AG08396 (cell line): ENCODE measurements at regions not wholly inside any gene's neighbourhood (a gene's known extent, or its start where the extent isn't known, plus 50 kb on each side); places are given as distances from the start of the nearest gene placed in this dataset.
A peak's percentile ranks its signal among the peaks of the same experiment; 100 is the strongest.

Source experiments
- DNase-seq: peaks from one replicate; pipeline ENCODE4 v3.0.0; 2012; ENCODE audit warnings: low spot score, mixed read lengths

DNA sequence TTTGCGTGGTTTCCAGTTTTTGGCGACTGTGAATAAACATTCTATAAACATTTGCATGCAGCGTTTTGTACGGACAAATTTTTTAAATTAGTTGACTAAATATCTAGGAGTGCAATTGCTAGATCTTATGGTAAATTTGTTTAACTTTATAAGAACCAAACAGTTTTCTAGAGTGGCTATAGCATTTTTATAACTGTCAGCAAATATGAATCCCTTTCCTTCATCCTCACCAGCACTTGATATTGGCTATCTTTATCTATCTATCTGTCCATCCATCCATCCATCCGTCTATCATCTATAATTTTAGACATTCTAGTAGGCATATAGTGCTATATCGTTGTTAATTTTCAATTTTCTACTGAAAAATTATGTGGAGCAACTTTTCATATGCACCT lies 158.4 kb upstream of the CHRNA7 start:
- no peak for DNase-seq

DNA sequence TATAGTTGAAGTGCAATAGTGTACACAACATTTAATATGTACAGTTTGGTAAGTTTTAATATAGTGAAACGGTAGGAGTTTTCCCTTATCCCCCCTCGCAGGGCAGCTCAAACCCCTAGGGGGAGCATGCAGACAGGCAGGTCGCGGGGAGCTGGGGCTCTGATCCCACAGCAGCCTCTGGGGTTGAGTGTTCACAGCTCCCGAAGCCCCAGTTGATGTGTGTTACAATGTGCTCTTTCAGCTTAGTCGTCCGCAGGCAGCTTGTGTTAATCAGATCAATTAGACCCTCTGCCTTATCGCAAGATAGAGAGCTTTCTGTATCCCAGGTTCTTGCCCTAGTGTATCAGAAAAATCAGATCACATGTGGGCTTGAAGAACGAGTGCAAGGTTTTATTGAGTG lies 143.1 kb upstream of the CHRNA7 start:
- no peak for DNase-seq

DNA sequence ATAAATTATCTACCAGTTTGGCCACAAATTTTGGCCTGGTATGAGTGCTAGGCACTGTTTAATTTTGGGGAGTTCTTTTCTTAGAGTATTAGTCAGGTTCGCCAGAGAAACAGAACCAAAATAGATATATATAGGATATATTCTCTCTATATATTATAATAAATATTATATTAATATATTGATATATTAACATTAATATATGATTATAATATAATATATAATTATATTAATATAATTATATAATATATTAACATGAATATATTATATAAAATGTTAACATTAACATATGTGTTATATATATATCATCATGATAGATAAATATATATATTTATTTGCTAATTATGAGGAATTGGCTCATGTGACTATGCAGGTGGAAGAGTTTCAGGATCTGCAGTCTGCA lies 137.8 kb upstream of the CHRNA7 start:
- DNase-seq: no peak

DNA sequence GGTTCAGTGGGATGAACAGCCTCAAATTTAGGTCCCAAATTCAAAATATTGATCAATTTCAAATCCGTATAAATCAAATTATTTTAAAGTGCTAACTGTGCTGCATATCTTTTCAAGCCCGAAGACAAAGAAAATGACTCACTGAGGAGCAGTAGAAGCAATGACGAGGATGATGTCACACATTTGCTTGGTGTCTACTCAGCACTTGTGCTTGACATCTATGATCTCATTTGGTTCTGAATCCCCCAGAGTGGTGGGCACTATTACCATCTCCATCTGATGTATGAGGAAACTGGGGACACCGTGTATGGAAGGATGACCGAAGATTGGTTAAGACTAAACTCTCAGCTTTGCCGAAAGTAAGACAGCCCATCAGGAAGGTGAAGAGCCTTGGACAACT lies 136.5 kb upstream of the CHRNA7 start:
- DNase-seq: no peak

DNA sequence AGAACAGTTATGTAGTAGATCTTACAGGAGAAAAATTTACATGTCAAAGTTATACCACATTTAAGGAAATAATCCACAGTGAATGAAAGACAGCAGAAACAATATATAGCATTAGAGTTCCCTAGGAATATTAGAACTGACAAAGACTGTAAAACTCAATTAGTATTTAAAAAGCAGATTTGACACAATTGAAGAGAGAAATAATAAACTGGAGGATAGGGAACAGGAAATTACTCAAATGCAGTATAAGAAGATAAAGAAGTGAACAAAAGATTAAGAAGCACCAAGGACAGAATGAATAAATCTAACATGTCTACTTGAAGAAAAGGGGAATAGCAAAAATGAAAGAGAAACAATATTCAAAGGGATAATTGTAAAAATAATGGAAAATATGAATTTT lies 132.6 kb upstream of the CHRNA7 start:
- DNase-seq: no peak

DNA sequence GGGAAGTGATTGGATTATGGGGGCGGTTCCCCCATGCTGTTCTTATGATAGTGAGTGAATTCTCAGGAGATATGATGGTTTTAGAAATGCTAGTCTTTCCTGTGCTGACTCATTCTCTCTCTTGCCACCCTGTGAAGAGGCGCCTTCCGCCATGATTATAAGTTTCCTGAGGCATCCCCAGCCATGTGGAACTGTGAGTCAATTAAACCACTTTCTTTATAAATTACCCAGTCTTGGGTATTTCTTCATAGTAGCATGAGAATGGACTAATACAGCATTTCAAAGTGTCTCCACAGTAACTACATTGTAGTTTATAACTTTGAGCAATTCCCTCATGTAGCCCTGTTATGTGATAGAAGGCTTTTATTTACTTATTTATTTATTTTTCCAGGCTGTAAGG lies 128.8 kb upstream of the CHRNA7 start:
- no peak for DNase-seq

DNA sequence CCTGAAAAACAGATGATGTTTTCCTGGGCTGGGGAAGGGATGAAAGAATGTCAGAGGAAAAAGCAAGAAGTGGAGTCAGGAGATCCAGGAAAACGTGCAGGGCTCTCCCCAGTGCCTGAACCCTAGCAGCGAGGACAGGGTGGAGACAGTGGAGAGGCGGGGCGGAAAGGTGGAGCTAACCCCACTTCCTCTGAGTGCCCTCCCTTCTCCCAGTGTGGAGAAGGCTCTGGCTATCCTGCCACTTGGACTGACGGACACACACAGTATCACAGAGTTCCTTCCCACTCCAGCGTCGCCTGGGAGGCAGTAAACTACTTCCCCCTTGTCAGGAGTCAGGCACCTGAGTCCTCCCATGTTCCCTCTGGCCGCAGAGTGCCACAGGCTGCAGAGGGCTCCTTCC lies 125.3 kb upstream of the CHRNA7 start:
- DNase-seq: no peak

DNA sequence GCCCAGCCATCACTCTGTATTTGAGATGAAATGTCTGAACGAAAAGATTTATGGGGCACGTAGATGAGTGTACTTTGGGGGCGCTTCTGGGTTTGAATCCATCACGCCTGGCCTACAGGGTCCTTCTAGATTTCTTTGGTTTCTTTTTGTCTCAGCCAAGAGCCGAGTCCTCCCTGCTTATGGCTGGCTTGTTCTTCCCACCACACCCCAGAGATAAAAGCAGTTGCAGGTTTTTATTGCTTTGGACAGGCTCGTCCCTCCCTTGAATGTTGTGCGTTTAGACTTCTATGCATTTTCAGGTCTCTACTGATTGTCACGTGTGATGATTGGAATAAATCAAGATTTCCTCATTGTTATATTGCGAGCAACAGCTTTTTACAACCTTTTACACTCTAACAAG lies 104.8 kb upstream of the CHRNA7 start:
- no peak for DNase-seq

DNA sequence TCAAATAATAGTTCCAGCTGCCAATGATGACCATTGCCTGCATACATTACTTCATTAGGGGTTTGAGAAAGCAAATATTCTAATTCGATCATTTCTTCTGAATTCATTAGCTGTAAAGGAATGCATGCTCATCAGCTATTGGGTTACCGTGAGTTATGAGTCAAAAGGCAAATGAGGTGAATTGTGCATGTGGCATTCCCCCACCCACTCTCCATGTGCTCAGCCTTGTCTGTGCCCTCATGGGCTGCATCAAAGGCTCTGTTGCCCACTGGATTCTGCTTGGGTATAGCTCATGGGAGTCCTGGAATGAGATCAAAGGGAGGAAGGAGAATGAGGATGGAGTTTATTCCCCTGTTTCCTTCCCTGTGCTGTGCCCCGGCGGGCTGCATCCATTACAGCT lies 99.3 kb upstream of the CHRNA7 start:
- no peak for DNase-seq

DNA sequence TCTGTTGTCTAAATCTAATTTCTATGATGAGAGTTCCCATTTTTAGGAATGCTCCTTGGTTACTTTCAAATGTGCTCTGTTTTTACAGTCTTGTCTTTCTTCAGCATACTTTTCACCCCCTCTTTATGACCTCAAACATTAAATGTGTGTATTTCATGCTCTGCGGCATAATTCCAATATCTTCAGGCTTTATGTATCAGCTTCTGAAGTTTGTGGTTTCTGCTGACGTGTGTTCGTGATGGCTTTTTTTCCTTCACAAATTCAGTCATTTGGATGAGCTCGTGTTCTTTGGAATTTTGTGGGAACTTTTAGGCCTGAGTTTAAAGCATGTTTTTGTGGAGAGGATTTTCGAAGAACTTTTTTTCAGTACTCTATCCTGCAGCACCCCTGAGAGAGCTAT lies 97.7 kb upstream of the CHRNA7 start:
- DNase-seq: no peak

DNA sequence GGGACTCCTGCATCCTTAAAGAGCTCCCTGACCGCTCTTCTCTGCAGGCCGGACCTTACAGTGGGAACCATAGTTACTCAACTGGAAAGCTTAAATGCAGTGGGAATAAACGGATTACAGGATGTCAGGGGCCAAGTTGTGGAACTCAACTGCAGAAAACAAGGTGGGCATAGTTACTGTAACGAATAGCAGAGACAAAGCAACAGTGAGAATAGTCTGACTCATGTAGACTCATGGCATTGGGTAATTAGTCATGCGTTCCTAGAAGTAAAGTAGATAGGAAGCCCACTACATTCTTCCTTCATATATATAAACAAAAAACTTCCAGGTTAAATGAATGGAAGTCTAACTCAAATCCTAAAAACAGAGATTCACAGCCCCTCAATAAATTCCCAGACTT lies 95.5 kb upstream of the CHRNA7 start:
- DNase-seq: no peak

DNA sequence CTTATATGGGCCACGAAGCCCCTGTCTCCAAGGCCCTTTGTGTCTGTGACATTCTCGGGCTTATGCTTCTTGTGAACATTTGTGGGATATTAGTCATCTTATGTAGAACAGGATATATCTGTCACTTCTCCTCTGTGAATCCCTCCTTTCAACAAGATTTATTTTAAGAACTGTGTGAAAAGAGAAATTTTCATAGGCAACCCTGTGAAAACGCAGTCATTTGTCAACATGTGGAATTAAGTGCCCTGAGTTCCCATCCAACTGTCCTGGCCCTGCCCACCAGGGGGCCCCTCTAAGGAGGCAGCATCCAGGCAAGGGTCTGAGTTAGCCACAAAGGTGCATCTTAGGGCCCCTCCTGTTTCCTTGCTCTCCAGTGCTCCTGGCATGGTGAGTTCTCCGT lies 76.8 kb upstream of the CHRNA7 start:
- no peak for DNase-seq

DNA sequence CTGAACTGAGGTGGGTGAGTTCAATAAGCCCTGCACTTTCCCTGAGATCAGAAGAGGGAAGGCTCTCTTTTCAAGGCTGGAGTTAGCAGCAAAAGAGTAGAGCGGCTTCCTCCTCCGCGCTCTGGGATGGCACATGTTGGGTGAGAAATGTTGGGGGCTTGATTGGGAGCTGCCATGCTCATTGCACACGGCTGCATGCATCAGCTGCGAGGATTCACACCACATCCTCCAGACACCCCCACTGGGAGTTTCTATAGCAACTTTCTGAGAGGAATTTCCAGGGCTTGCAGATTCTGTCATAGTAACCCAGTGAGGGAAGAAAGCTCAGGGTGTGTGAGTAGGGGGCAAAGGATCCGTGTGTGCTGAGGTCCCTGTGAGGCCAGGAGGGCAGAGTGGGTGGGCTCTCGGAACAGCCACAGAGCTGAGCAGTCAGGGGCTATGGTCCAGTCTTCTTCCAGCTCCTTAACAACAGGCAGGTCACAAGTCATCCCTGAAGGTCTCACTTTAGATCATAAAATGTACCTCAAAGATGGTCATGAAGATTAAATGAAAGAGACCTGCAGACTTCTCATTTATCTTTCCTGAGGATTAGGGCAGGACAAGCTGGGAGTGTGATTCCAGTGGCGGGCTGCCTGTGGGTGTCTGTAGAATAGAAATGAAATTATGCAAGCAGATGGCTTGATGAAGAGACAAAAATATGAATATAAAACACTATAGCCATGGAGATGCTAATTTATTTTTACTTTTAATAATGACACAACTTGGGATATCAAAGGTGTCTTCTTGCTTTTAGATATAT lies 75.7 kb upstream of the CHRNA7 start:
- DNase-seq: no peak

DNA sequence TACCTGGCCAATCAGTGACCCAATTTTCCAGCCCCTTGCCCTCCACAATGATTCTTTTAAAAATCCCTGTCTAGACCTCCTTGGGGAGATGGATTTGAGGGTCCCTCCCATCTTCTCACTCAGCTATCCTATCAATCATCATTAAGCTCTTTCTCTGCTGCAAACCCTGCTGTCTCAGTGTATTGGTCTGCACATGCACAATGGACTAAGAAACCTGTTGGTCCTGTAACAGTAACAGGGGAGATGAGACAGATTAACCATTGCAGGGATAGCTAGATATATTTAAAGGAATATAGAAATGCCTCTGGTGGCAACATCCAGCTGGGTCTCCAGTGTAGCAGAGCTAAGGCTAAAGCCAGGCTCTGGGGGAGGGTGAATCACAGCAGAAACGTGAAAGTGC lies 74.6 kb upstream of the CHRNA7 start:
- no peak for DNase-seq

DNA sequence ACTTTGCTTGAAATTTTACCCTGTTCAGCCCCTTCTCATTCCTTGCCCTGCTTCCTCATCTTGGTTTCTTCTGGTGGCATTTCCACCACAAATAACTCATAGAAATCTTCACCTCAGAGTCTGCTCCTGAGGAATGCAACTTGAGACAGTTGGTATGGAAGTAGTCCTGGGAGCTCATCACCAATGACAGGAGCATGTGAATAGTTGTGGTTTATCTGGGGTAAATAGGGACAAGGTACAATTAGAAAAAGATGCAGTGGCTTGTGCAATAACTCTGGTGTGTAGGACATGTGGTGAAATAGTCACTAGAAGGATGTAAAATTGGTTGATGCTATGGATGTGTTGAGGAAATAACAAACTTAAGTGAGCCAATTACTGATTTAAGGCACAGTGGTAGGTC lies 72.7 kb upstream of the CHRNA7 start:
- no peak for DNase-seq

DNA sequence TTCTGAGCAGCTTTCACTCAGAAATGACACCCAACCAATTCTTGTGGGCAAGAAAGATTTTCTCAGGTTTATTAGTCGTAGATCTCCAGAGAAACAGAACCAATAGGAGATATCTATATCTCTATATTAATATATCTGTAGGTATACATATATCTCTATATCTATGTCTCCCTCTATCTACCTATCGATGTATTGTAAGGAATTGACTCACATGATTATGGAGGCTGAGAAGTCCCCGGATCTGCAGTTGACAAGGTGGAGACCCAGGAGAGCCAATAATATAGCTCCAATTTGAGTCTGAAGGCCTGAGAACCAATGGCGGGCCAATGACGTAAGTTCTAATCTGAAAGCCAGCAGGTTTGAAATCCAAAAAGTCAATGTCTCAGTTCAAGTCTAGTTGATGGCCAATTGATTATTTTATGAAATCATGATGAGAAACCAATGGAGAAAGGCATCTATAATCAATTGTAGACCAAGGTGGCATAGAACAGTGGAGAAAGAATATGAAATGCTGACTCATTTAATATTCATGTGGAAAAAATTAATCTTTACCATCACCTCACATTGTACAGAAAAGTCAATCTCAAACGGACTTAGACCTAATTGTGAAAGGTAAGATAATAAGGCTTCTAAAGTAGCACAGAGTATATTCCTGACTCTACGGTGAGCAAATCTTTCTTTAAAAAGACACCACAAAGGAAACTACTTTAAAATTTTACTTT lies 65.6 kb upstream of the CHRNA7 start:
- no peak for DNase-seq

DNA sequence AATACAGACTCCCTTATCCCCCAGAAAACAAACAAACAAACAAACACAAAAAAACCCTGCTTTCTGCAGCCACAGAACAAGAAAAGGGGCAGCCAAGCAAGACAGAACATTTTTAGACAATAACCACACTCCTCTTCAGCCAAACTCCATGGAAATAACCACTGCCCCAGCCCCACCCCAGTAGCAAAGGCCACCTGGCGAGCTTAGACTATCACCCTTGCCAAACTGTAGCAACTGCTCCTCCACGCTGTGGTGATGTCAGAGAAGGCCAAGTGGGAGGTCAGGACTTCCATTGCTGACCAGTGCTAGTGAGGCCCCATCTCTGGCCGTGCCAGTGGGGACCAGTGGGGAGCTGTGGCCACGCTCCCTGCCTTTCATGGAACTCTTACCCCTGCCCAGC lies 60.3 kb upstream of the CHRNA7 start:
- DNase-seq: no peak

DNA sequence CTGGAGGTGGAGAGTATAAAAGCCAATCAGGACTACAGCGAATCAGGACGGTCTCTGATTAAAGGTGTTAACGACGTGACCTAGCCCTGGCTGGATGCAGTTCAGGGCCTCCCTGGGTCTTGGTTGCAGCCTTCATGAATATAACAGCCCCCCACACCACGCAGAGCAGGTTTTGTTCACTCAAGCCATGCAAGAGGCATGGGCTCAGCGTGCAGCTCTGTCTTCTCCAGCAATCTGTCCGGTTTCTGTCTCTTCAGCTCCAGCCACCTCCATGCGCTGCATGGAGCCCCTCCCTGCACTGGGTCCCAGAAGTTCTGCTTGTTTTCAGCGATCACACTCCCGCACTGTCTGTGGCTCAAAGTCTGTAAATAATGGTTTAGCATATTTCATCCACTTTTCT lies 57.1 kb upstream of the CHRNA7 start:
- no peak for DNase-seq

DNA sequence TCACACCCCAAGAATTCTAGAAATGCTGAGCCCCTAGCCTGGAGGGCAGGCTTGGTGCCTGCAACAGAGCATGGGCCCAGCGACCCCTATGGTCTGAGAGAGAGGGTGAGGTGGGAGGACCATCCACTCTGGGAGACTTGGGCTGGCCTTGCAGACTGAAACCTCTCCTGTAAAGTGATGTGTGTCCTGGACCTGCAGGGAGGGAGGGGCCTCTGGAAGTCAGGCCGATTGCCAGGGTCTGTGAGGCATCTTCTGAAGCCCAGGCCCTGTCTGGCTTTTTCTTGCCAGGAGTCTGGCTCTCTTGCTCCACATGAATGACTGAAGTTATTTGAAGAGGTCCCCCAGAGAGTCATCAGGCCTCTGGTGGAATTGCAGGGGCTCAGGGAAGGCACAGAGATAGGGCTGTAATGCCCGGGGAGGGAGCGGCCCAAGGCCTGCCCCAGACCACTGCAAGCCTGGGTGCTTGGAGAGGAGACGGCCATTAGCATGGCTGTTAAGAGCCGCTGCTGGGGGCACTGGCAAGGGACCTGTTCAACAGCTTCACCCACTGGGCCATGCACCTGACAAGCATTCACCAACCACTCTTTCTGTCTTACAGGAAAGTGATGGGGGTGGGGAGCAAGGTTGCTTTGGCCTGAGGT lies 56.0 kb upstream of the CHRNA7 start:
- no peak for DNase-seq

DNA sequence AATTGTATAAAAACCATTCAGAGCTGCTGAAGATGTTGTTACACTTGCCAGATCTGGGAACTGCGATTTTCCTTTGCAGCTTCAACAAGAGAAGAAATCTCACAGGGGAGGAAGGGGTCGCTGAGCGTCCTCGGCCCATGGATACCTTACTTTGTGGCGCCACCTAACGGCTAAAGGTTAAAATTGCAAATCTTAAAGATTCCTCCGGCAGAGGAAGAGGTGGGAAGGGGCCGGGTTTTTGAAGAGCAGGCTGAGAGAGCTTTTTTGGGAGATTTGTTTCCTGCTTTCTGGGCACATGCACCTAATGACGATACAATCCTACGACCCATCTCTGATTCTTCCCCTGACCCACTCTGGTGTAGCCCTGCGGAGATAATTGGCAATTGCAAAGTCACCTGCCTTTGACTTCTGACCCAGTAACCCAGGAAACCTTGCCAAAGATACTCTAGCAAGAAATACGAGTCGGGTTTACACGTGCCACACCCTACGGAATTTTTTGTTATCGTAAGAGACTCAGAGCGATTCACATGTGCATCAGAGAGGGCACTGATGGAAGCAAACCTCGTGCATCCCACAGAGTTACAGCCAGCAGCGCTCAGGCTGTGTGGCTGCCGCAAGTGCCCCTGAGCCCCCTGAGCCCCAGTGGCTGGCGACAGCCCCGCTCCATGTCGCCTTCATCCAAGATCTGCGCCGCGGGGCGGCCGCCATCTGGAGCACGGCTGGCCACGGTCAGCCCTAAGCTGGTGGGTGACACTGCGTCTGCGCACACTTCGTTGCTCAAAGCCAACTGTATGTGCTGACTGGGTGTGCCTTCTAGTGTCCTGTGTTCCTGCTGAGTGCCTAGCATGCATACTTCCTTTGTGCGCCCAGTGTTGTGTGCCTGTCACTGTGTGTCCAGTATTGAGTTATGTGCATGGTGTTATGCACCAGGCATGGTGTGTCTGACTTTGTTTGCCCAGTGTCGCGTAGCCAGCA lies 55.2 kb upstream of the CHRNA7 start:
- peak; percentile 25 for DNase-seq

DNA sequence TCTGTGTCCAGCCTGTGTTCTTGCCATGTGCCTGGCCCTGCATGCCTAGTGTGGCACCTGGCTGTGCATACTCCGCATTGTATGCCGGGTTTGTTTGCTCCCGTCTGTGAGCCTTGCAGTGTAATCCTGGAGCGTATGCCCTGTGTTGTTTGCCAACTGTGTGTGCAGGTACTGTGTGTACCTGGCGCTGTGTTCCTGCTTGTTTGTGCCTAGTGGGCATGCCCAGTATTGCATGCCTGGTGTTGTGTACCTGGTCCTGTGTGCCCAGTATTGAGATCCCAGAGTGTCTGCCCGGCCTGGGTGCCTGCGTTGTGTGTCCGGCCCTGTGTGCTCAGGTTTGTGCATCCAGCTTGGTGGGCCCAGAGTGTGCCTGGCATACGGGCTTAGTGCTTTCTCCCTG lies 54.5 kb upstream of the CHRNA7 start:
- DNase-seq: no peak

DNA sequence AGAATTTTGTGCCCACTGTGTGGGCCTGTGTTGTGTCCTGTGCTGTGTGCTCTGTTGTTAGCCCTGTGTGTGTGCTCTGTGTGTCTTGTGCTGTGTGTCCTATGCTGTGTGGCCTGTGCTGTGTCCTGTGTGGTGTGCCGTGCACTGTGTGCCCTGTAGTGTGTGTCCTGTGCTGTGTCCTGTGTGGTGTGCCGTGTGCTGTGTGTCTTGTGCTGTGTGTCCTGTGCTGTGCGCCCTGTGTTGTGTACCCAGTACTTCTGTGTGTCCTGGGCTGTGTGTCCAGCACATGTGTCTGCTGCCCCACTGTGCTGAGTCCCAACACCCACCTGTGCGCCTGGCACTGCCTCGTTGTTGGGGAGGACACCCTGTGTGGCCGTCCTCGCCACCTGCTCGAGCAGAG lies 53.2 kb upstream of the CHRNA7 start:
- no peak for DNase-seq
